ENCODE measurements at regions not wholly inside any gene's neighbourhood (a gene's known extent, or its start where the extent isn't known, plus 50 kb on each side); places are given as distances from the start of the nearest gene placed in this dataset.
"Not testable (repeated sequence)": the region's sequence is repeated elsewhere in the genome, so short reads cannot be mapped to it uniquely, and the experiment has no call there.

DNA sequence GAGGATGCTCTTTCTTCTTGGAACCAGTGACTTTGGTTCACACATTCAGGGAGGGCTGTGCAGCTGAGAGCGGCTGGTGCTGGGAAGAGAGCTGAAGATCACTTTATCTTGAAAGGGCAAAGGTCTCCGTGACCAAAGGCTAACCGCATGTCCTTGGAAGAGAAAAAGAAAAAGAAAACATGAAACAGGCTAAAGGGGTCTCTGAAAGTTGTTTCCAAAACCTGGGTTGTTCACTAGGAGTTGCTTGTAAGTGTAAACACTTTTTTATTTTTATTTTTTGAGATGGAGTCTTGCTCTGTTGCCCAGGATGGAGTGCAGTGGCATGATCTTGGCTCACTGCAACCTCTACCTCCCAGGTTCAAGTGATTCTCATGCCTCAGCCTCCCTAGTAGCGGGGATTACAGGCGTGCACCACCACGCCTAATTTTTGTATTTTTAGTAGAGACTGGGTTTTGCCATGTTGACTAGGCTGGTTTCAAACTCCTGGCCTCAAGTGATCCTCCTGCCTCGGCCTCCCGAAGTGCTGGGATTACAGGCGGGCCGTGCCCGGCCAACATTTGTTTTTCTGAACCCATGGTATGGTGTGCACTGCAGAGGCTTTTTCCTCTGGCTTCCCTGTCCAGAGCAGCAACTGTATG lies 208.6 kb downstream of the C9orf50 start:
- TF ChIP-seq POLR2A (IDR thresholded peaks at IDR 0.05): not testable (repeated sequence)
- TF ChIP-seq, protein P1, sequence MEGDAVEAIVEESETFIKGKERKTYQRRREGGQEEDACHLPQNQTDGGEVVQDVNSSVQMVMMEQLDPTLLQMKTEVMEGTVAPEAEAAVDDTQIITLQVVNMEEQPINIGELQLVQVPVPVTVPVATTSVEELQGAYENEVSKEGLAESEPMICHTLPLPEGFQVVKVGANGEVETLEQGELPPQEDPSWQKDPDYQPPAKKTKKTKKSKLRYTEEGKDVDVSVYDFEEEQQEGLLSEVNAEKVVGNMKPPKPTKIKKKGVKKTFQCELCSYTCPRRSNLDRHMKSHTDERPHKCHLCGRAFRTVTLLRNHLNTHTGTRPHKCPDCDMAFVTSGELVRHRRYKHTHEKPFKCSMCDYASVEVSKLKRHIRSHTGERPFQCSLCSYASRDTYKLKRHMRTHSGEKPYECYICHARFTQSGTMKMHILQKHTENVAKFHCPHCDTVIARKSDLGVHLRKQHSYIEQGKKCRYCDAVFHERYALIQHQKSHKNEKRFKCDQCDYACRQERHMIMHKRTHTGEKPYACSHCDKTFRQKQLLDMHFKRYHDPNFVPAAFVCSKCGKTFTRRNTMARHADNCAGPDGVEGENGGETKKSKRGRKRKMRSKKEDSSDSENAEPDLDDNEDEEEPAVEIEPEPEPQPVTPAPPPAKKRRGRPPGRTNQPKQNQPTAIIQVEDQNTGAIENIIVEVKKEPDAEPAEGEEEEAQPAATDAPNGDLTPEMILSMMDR (IDR thresholded peaks at IDR 0.05): not testable (repeated sequence)

All from body of pancreas (tissue), 4 donors.